ENCODE measurements at regions not wholly inside any gene's neighbourhood (a gene's known extent, or its start where the extent isn't known, plus 50 kb on each side); places are given as distances from the start of the nearest gene placed in this dataset.

GRCh38 chr10:44185315-44185666 lies 199.6 kb downstream of the CXCL12 start:
- no peak for DNase-seq
- no peaks in the 10 kb centered on the region for H3K27me3 ChIP-seq
- H3K36me3 ChIP-seq, result no peaks in the 10 kb centered on the region
- H3K4me3 ChIP-seq, result no peak overlapping the region
- in situ Hi-C loops (cut with MboI; ENCODE audit: low pct_ligation_motif_present in 1 of 4, low pct_unique_long_range_greater_than_20kb in 1 of 4, low sequenced_read_pairs in 3 of 4), result no loop called here
- H3K9me3 ChIP-seq, result no peaks in the 10 kb centered on the region
- no peak for TF ChIP-seq POLR2A (IDR thresholded peaks at IDR 0.05)
- no peak for TF ChIP-seq CTCF (IDR thresholded peaks at IDR 0.05)
- TF ChIP-seq EP300 (IDR thresholded peaks at IDR 0.05; ENCODE audit: low read depth), result no peak
- no peak for TF ChIP-seq POLR2AphosphoS5 (IDR thresholded peaks at IDR 0.05)
- WGBS, 2 donors (ENCODE audit: low coverage in 1 of 2), result 61 to 69% methylated on average over 6 of the region's 6 CpGs
- intact Hi-C loops (cut with DNase I; ENCODE audit: low total_unique reads), result no loop called here
- no peak overlapping the region for H3K27ac ChIP-seq
- H3K4me1 ChIP-seq, result no peaks in the 10 kb centered on the region

GRCh38 chr10:44184633-44185314 lies 200.1 kb downstream of the CXCL12 start:
- H3K4me3 ChIP-seq, result no peak overlapping the region
- WGBS, 2 donors (ENCODE audit: low coverage in 1 of 2), result 92 to 96% methylated on average over 2 to 6 of the region's 7 CpGs
- no peaks in the 10 kb centered on the region for H3K36me3 ChIP-seq
- no peaks in the 10 kb centered on the region for H3K9me3 ChIP-seq
- H3K27me3 ChIP-seq, result no peaks in the 10 kb centered on the region
- no peak for DNase-seq
- no peak for TF ChIP-seq EP300 (IDR thresholded peaks at IDR 0.05; ENCODE audit: low read depth)
- no peak for TF ChIP-seq CTCF (IDR thresholded peaks at IDR 0.05)
- TF ChIP-seq POLR2A (IDR thresholded peaks at IDR 0.05), result no peak
- TF ChIP-seq POLR2AphosphoS5 (IDR thresholded peaks at IDR 0.05), result no peak
- H3K27ac ChIP-seq, result no peak overlapping the region
- intact Hi-C loops (cut with DNase I; ENCODE audit: low total_unique reads) (no loop called here), in situ Hi-C loops (cut with MboI; ENCODE audit: low pct_ligation_motif_present in 1 of 4, low pct_unique_long_range_greater_than_20kb in 1 of 4, low sequenced_read_pairs in 3 of 4) (no loop called here)
- no peaks in the 10 kb centered on the region for H3K4me1 ChIP-seq

GRCh38 chr10:44183667-44184632 lies 200.9 kb downstream of the CXCL12 start:
- no peak for DNase-seq
- Histone ChIP-seq H3K4me1 (no peaks in the 10 kb centered on the region), H3K27ac (no peak overlapping the region), H3K36me3 (no peaks in the 10 kb centered on the region), H3K4me3 (no peak overlapping the region), H3K27me3 (no peaks in the 10 kb centered on the region), H3K9me3 (no peaks in the 10 kb centered on the region)
- WGBS, 2 donors (ENCODE audit: low coverage in 1 of 2), result 76 to 77% methylated on average over 6 to 8 of the region's 8 CpGs
- in situ Hi-C loops (cut with MboI; ENCODE audit: low pct_ligation_motif_present in 1 of 4, low pct_unique_long_range_greater_than_20kb in 1 of 4, low sequenced_read_pairs in 3 of 4), result no loop called here
- TF ChIP-seq CTCF (IDR thresholded peaks at IDR 0.05), result no peak
- intact Hi-C loops (cut with DNase I; ENCODE audit: low total_unique reads), result no loop called here

GRCh38 chr10:44182909-44183308 lies 202.0 kb downstream of the CXCL12 start:
- Histone ChIP-seq H3K4me3 (no peak overlapping the region), H3K4me1 (no peaks in the 10 kb centered on the region), H3K36me3 (no peaks in the 10 kb centered on the region), H3K9me3 (no peaks in the 10 kb centered on the region), H3K27ac (no peak overlapping the region), H3K27me3 (no peaks in the 10 kb centered on the region)
- WGBS, 2 donors (ENCODE audit: low coverage in 1 of 2), result 63 to 74% methylated on average over 2 of the region's 2 CpGs
- no peak for DNase-seq
- TF ChIP-seq CTCF (IDR thresholded peaks at IDR 0.05) (no peak), POLR2AphosphoS5 (IDR thresholded peaks at IDR 0.05) (no peak), EP300 (IDR thresholded peaks at IDR 0.05; ENCODE audit: low read depth) (no peak), POLR2A (IDR thresholded peaks at IDR 0.05) (no peak)
- intact Hi-C loops (cut with DNase I; ENCODE audit: low total_unique reads), result no loop called here
- in situ Hi-C loops (cut with MboI; ENCODE audit: low pct_ligation_motif_present in 1 of 4, low pct_unique_long_range_greater_than_20kb in 1 of 4, low sequenced_read_pairs in 3 of 4), result no loop called here

Data from transverse colon (tissue), 4 donors.